ENCODE measurements at regions not wholly inside any gene's neighbourhood (a gene's known extent, or its start where the extent isn't known, plus 50 kb on each side); places are given as distances from the start of the nearest gene placed in this dataset.
A peak's percentile ranks its signal among the peaks of the same experiment; 100 is the strongest.

DNA sequence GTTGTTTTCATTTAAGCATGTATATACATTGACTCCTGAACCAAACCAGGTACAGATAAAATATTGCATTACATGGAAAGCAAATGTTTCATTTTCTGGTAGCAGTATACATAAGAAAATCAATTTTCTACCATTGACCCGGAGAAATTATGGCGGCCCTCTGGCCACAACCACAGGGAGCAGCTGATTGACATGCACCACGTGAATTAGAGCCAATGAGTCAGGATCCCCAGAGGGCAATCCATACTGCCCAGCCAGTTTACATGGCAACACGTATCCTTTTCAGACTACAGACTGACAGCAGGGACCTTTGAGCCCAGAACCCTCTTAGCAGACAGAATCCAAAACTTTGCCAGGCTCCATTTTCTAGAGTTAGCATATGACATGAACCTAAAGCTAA lies 272.2 kb upstream of the NEBL start:
- 76% methylated on average over 4 of the region's 4 CpGs for WGBS
- peaks cover 17% of the 10 kb centered on the region for H3K4me1 ChIP-seq (ENCODE audit: insufficient read depth, low read length)
- no peak overlapping the region for H3K4me3 ChIP-seq (ENCODE audit: low read length)
- no peak overlapping the region for H3K9ac ChIP-seq (ENCODE audit: low read depth, low read length)
- H3K27ac ChIP-seq (ENCODE audit: low read depth, low read length) = no peak overlapping the region
- no peaks in the 10 kb centered on the region for H3K9me3 ChIP-seq (ENCODE audit: insufficient read depth, low read depth, low read length)
- H3K36me3 ChIP-seq (ENCODE audit: insufficient read depth, low read length) = peaks cover 4% of the 10 kb centered on the region; the same call in 1 of the 2 replicates
- H3K27me3 ChIP-seq (ENCODE audit: insufficient read depth, low read length) = peaks cover 15% of the 10 kb centered on the region

DNA sequence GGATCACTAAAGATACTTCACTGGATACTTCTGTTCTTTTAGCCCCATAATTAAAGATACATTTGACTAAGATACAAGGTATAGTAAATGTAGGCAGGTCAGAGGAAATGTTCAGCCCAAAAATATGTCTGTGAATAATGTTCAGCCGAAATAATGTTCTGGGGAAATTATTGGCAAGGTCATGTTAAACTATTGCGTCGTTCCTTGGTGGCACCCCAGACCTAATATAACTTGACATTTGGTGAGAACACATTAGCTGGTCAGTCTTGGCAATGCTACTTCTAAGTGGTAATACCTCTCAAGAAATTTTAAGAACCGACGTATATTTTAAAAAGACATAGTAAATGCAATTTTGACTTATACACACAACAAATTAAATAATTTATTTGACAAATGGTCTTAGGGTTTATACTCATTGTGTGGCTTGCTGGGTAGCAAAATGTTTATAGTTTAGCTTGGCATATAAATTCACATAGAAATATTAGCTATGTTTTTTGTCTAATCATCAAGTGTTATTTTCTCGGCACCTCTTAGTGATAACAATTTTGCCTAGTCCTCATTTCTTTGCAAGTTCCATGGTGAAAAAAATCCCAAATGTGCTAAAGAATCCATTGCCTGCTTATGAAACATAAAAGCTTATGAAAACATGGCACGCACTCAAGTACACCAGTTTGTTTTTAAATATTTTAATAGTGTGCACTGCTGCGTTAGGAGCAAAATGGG lies 270.3 kb upstream of the NEBL start:
- no peak overlapping the region for H3K27ac ChIP-seq (ENCODE audit: low read depth, low read length)
- H3K9ac ChIP-seq (ENCODE audit: low read depth, low read length) = no peak overlapping the region
- H3K27me3 ChIP-seq (ENCODE audit: insufficient read depth, low read length) = peaks cover 3% of the 10 kb centered on the region
- 90% methylated on average over 6 of the region's 8 CpGs for WGBS
- H3K4me1 ChIP-seq (ENCODE audit: insufficient read depth, low read length) = peaks cover 17% of the 10 kb centered on the region
- no peak overlapping the region for H3K4me3 ChIP-seq (ENCODE audit: low read length)
- H3K9me3 ChIP-seq (ENCODE audit: insufficient read depth, low read depth, low read length) = peaks cover 7% of the 10 kb centered on the region
- peaks cover 17% of the 10 kb centered on the region; the same call in 1 of the 2 replicates for H3K36me3 ChIP-seq (ENCODE audit: insufficient read depth, low read length)

DNA sequence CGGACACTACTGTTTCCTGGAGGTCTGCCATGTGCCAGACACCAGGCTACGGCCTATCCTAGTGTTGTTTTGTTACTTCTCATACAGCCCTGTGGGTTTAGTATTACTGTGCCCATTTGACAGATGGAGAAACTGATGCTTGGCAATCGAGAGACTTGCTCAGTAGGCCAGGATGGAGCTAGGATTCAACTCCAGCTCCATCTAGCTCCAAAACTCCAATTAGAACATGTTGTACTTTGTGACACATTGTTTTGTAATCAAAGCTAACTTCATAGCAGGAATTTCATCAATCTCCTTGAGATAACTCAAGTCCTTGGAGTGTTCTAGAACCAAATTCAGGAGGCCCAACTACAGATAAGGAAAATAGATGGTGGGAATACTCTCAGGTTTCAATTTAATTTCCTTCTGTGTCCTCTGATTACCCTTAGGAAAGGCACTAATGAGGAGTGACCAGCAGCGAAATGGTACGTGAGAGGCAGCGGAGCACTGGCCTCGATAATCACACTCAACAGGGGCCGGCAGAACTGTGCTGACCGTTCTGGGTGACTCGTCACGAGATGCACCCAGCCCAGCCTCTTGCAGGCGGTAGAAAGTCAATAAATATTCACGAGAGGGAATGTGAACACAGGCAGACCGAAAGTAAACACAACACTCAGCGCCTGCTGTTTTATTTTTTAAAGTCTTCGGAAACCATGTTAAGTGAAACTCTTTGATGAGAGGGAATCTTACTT lies 269.6 kb upstream of the NEBL start:
- Histone ChIP-seq H3K9ac (ENCODE audit: low read depth, low read length) (no peak overlapping the region), H3K9me3 (ENCODE audit: insufficient read depth, low read depth, low read length) (peaks cover 14% of the 10 kb centered on the region), H3K4me3 (ENCODE audit: low read length) (no peak overlapping the region), H3K27me3 (ENCODE audit: insufficient read depth, low read length) (no peaks in the 10 kb centered on the region), H3K27ac (ENCODE audit: low read depth, low read length) (no peak overlapping the region), H3K4me1 (ENCODE audit: insufficient read depth, low read length) (peaks cover 12% of the 10 kb centered on the region), H3K36me3 (ENCODE audit: insufficient read depth, low read length) (peaks cover 19% of the 10 kb centered on the region; the same call in 1 of the 2 replicates)
- WGBS = 83% methylated on average over 16 of the region's 16 CpGs

DNA sequence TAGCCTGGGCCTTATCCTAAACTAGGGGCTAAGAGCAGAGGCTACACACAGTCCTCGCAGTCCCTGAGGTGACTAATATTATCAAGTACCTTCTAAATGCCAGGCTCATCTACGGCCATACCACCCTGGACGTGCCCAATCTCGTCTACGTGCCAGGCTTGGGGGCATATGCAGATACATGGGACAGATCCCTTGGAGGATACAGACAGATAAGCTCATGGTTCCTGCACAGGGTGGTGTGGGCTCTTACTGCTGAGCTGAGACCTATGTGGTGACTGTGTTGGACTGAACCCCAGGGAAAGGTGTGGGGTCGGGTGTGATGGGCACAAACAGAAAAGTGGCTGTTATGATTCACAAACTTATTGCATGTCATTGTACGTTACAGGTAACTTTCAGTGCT lies 268.4 kb upstream of the NEBL start:
- Histone ChIP-seq H3K27ac (ENCODE audit: low read depth, low read length) (no peak overlapping the region), H3K4me1 (ENCODE audit: insufficient read depth, low read length) (peaks cover 12% of the 10 kb centered on the region), H3K27me3 (ENCODE audit: insufficient read depth, low read length) (no peaks in the 10 kb centered on the region), H3K36me3 (ENCODE audit: insufficient read depth, low read length) (peaks cover 15% of the 10 kb centered on the region; the same call in 1 of the 2 replicates), H3K4me3 (ENCODE audit: low read length) (no peak overlapping the region), H3K9ac (ENCODE audit: low read depth, low read length) (no peak overlapping the region), H3K9me3 (ENCODE audit: insufficient read depth, low read depth, low read length) (peaks cover 19% of the 10 kb centered on the region)
- 96% methylated on average over 7 of the region's 7 CpGs for WGBS

DNA sequence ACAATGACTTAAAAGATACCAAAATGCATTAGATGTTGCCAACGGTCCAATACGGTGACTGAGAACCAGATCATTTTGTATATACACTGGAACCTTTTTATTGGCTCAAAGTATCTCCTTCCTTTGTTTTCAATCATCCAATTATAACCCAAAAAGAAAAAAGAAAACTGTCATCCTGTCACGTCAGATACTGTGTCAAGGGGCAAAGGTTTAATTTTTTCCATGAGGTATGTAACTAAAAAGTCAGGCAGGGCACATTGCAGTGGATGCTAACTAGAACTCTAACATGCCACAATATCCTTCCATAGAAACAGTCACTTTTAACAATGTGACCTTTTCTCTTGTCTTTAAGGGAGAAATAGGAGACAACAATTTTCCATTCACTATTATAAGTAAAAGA lies 267.6 kb upstream of the NEBL start:
- Histone ChIP-seq H3K4me1 (ENCODE audit: insufficient read depth, low read length) (peaks cover 9% of the 10 kb centered on the region), H3K27me3 (ENCODE audit: insufficient read depth, low read length) (no peaks in the 10 kb centered on the region), H3K9me3 (ENCODE audit: insufficient read depth, low read depth, low read length) (peaks cover 19% of the 10 kb centered on the region), H3K4me3 (ENCODE audit: low read length) (no peak overlapping the region), H3K27ac (ENCODE audit: low read depth, low read length) (no peak overlapping the region), H3K9ac (ENCODE audit: low read depth, low read length) (no peak overlapping the region), H3K36me3 (ENCODE audit: insufficient read depth, low read length) (peaks cover 15% of the 10 kb centered on the region; the same call in 1 of the 2 replicates)
- WGBS = 96% methylated on average over 3 of the region's 3 CpGs

DNA sequence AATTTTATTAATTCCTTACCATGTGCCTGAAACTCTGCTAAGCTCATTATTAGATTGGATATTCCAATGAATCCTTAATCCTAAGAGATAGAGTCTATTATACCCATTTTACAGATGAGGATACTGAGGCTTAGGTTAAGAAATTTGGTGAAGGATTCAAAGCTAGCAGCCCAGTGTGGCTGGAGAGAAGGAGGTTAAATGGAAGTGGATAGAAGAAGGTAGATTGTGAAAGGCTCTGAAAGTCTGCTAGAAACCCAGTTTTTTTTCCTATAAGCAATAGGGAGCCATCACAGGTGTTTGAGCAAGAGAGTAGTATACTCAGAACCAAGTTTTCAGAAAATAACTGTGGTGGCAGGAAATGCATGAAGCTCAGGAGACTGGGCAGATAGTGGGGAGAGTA lies 265.8 kb upstream of the NEBL start:
- Histone ChIP-seq H3K36me3 (ENCODE audit: insufficient read depth, low read length) (peaks cover 15% of the 10 kb centered on the region; the same call in 1 of the 2 replicates), H3K4me3 (ENCODE audit: low read length) (no peak overlapping the region), H3K4me1 (ENCODE audit: insufficient read depth, low read length) (peaks cover 18% of the 10 kb centered on the region), H3K27ac (ENCODE audit: low read depth, low read length) (no peak overlapping the region), H3K27me3 (ENCODE audit: insufficient read depth, low read length) (no peaks in the 10 kb centered on the region), H3K9ac (ENCODE audit: low read depth, low read length) (no peak overlapping the region), H3K9me3 (ENCODE audit: insufficient read depth, low read depth, low read length) (peaks cover 19% of the 10 kb centered on the region)

DNA sequence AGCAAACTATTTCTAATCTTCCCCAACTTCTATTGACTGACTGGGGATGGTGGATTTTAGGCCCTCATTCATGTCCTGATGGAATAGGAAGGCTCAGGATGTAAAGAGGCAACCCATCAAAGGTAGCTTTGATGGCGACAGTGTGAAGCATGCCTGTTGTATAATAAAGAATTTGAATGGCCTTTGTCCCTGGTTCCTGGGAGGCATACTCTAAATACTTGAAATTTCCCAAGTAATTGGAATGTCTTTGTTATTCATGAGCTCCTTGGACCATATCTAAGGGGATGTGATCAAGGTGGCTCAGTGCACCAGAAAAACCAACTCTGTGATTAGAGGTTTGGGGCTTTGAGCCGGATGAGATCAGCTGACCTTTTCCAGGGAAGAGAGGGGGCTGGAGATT lies 264.5 kb upstream of the NEBL start:
- peaks cover 14% of the 10 kb centered on the region for H3K4me1 ChIP-seq (ENCODE audit: insufficient read depth, low read length)
- 74% methylated on average over 2 of the region's 2 CpGs for WGBS
- H3K9ac ChIP-seq (ENCODE audit: low read depth, low read length) = no peak overlapping the region
- H3K36me3 ChIP-seq (ENCODE audit: insufficient read depth, low read length) = peaks cover 15% of the 10 kb centered on the region; the same call in 1 of the 2 replicates
- H3K27me3 ChIP-seq (ENCODE audit: insufficient read depth, low read length) = no peaks in the 10 kb centered on the region
- H3K4me3 ChIP-seq (ENCODE audit: low read length) = no peak overlapping the region
- H3K27ac ChIP-seq (ENCODE audit: low read depth, low read length) = peak overlapping the region; percentile 93
- H3K9me3 ChIP-seq (ENCODE audit: insufficient read depth, low read depth, low read length) = peaks cover 19% of the 10 kb centered on the region

DNA sequence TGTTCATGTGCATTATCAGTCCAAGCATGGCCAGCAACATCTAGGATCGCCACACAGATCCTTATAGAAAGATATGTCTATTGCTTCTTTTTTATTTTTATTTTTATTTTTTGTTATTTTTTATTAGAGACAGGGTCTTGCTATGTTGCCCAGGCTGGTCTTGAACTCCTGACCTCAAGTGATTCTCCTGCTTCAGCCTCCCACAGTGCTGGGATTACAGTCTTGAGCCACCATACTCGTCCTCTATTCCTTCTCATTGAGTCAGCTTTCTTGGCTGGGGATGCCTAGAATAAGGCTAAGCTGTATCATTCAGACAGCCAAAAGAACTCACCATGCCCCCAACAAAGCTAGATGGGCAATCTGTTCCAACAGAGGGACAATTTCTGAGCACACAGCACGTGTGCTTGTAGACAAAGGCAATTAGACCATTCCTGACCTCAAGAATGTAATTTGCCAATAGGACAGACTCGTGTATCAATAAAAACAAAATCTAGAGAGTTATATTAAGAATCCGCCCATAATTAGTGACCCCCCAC lies 264.0 kb upstream of the NEBL start:
- WGBS = 83% methylated on average over 4 of the region's 5 CpGs
- Histone ChIP-seq H3K27ac (ENCODE audit: low read depth, low read length) (peak overlapping the region; percentile 93), H3K27me3 (ENCODE audit: insufficient read depth, low read length) (no peaks in the 10 kb centered on the region)

DNA sequence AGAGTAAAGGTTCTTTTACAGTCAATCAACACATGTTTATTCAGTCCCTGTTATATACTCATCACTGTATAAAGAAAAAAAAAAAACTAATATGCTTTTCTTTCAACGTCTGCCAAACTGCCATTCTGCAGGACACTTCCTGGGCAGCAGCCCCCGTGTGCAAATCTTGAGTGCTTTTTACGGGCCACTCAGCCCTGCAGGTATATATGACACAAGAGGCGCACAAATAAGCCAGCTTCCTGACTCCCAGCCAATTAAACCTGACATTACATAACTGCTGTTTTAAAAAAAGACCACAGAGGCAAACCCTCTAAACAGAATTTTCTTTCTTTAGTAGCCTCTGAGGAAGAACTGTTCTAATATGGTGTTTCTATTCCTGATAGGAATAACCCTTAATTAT lies 263.0 kb upstream of the NEBL start:
- Histone ChIP-seq H3K4me3 (ENCODE audit: low read length) (no peak overlapping the region), H3K27ac (ENCODE audit: low read depth, low read length) (no peak overlapping the region), H3K9me3 (ENCODE audit: insufficient read depth, low read depth, low read length) (peaks cover 19% of the 10 kb centered on the region), H3K36me3 (ENCODE audit: insufficient read depth, low read length) (peaks cover 15% of the 10 kb centered on the region; the same call in 1 of the 2 replicates), H3K9ac (ENCODE audit: low read depth, low read length) (no peak overlapping the region), H3K27me3 (ENCODE audit: insufficient read depth, low read length) (no peaks in the 10 kb centered on the region), H3K4me1 (ENCODE audit: insufficient read depth, low read length) (peaks cover 16% of the 10 kb centered on the region)
- 86% methylated on average over 4 of the region's 4 CpGs for WGBS

More for the DNA sequence above, 264.0 kb upstream of the NEBL start:
- peaks cover 15% of the 10 kb centered on the region; the same call in 1 of the 2 replicates for H3K36me3 ChIP-seq (ENCODE audit: insufficient read depth, low read length)
- H3K9ac ChIP-seq (ENCODE audit: low read depth, low read length) = no peak overlapping the region
- H3K4me1 ChIP-seq (ENCODE audit: insufficient read depth, low read length) = peaks cover 14% of the 10 kb centered on the region
- H3K4me3 ChIP-seq (ENCODE audit: low read length) = no peak overlapping the region
- peaks cover 19% of the 10 kb centered on the region for H3K9me3 ChIP-seq (ENCODE audit: insufficient read depth, low read depth, low read length)

DNA sequence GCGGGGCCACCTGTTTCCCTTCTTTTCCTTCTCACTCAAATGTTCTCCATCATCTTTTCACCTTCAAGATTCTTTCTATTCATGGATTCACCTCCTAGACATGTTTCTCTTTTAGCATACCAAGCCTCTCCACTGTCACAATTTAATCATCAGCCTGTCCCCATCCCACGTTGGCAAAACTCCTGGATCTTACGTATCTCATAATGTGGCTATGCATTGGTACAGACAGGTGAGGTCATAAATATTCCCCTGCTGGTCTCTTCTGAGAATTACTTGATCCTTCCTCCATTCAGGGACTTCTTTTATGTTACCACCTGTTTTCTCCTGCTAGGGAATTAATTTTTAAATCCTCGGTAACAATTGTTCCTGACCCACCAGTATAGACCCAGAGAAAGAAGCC lies 262.6 kb upstream of the NEBL start:
- H3K4me3 ChIP-seq (ENCODE audit: low read length) = no peak overlapping the region
- H3K27ac ChIP-seq (ENCODE audit: low read depth, low read length) = no peak overlapping the region
- 93% methylated on average over 4 of the region's 4 CpGs for WGBS
- H3K9me3 ChIP-seq (ENCODE audit: insufficient read depth, low read depth, low read length) = peaks cover 19% of the 10 kb centered on the region
- no peaks in the 10 kb centered on the region for H3K27me3 ChIP-seq (ENCODE audit: insufficient read depth, low read length)
- H3K36me3 ChIP-seq (ENCODE audit: insufficient read depth, low read length) = peaks cover 15% of the 10 kb centered on the region; the same call in 1 of the 2 replicates
- peaks cover 16% of the 10 kb centered on the region for H3K4me1 ChIP-seq (ENCODE audit: insufficient read depth, low read length)
- no peak overlapping the region for H3K9ac ChIP-seq (ENCODE audit: low read depth, low read length)

DNA sequence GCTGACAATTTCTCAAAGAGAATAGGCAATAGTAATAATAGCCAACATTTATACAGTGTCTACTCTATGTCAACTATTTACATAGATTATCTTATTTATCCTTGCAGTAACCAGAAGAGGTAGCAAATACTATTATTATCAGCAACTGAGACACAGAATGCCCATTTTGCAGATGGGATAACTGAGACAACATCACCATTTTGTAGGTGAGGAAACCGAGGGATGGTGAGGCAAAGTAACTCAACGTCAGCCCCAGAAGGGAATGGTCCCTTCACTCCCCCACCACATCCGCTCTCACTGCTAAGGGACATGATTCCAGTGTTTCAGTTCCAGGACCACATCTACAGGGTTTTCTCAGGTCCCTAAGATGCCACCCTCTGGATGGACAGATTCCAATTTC lies 261.2 kb upstream of the NEBL start:
- Histone ChIP-seq H3K4me1 (ENCODE audit: insufficient read depth, low read length) (peaks cover 16% of the 10 kb centered on the region), H3K36me3 (ENCODE audit: insufficient read depth, low read length) (peaks cover 11% of the 10 kb centered on the region; the same call in 1 of the 2 replicates), H3K27me3 (ENCODE audit: insufficient read depth, low read length) (no peaks in the 10 kb centered on the region), H3K27ac (ENCODE audit: low read depth, low read length) (no peak overlapping the region), H3K4me3 (ENCODE audit: low read length) (no peak overlapping the region), H3K9ac (ENCODE audit: low read depth, low read length) (no peak overlapping the region), H3K9me3 (ENCODE audit: insufficient read depth, low read depth, low read length) (peaks cover 19% of the 10 kb centered on the region)
- WGBS = 94% methylated on average over 3 of the region's 3 CpGs

Data from HUES64 (cell line).